ENCODE measurements at regions not wholly inside any gene's neighbourhood (a gene's known extent, or its start where the extent isn't known, plus 50 kb on each side); places are given as distances from the start of the nearest gene placed in this dataset.

- DNase-seq (ENCODE audit: low read depth in 2 of 2): no peak
Measured at GRCh38 chr21:18191139-18191538, 53.5 kb upstream of the CHODL start.

- no peak for DNase-seq (ENCODE audit: low read depth in 2 of 2)
Measured at GRCh38 chr21:18178509-18178908, 66.1 kb upstream of the CHODL start.

- DNase-seq (ENCODE audit: low read depth in 2 of 2): no peak
Measured at GRCh38 chr21:18174370-18174769, 70.3 kb upstream of the CHODL start.

- DNase-seq (ENCODE audit: low read depth in 2 of 2): no peak
Measured at GRCh38 chr21:18170829-18171228, 73.8 kb upstream of the CHODL start.

GRCh38 chr21:18170221-18170620 is 74.4 kb upstream of the CHODL start:
- DNase-seq (ENCODE audit: low read depth in 2 of 2): no peak

- DNase-seq (ENCODE audit: low read depth in 2 of 2): no peak
Measured at GRCh38 chr21:18168108-18168507, 76.5 kb upstream of the CHODL start.

GRCh38 chr21:18164933-18165332 is 79.7 kb upstream of the CHODL start:
- DNase-seq (ENCODE audit: low read depth in 2 of 2): no peak

- DNase-seq (ENCODE audit: low read depth in 2 of 2): no peak
Measured at GRCh38 chr21:18164483-18164882, 80.2 kb upstream of the CHODL start.

GRCh38 chr21:18163956-18164355 is 80.7 kb upstream of the CHODL start:
- DNase-seq (ENCODE audit: low read depth in 2 of 2): no peak

- DNase-seq (ENCODE audit: low read depth in 2 of 2): no peak
Measured at GRCh38 chr21:18161841-18162240, 82.8 kb upstream of the CHODL start.

- no peak for DNase-seq (ENCODE audit: low read depth in 2 of 2)
Measured at GRCh38 chr21:18157406-18157805, 87.2 kb upstream of the CHODL start.

GRCh38 chr21:18155508-18156193 is 89.0 kb upstream of the CHODL start:
- no peak for DNase-seq (ENCODE audit: low read depth in 2 of 2)

- DNase-seq (ENCODE audit: low read depth in 2 of 2): no peak
Measured at GRCh38 chr21:18153063-18153462, 91.6 kb upstream of the CHODL start.

GRCh38 chr21:18152371-18152770 is 92.3 kb upstream of the CHODL start:
- no peak for DNase-seq (ENCODE audit: low read depth in 2 of 2)

GRCh38 chr21:18151046-18151445 is 93.6 kb upstream of the CHODL start:
- no peak for DNase-seq (ENCODE audit: low read depth in 2 of 2)

GRCh38 chr21:18148401-18148800 is 96.2 kb upstream of the CHODL start:
- DNase-seq (ENCODE audit: low read depth in 2 of 2): no peak

- DNase-seq (ENCODE audit: low read depth in 2 of 2): no peak
Measured at GRCh38 chr21:18147678-18148077, 97.0 kb upstream of the CHODL start.

- no peak for DNase-seq (ENCODE audit: low read depth in 2 of 2)
Measured at GRCh38 chr21:18146820-18147219, 97.8 kb upstream of the CHODL start.

- DNase-seq (ENCODE audit: low read depth in 2 of 2): no peak
Measured at GRCh38 chr21:18144339-18144738, 100.3 kb upstream of the CHODL start.

GRCh38 chr21:18142655-18143054 is 102.0 kb upstream of the CHODL start:
- no peak for DNase-seq (ENCODE audit: low read depth in 2 of 2)

- DNase-seq (ENCODE audit: low read depth in 2 of 2): no peak
Measured at GRCh38 chr21:18138507-18138906, 106.1 kb upstream of the CHODL start.

GRCh38 chr21:18129526-18129925 is 115.1 kb upstream of the CHODL start:
- DNase-seq (ENCODE audit: low read depth in 2 of 2): no peak

- DNase-seq (ENCODE audit: low read depth in 2 of 2): no peak
Measured at GRCh38 chr21:18118566-18118965, 126.1 kb upstream of the CHODL start.

- DNase-seq (ENCODE audit: low read depth in 2 of 2): no peak
Measured at GRCh38 chr21:18117176-18117575, 127.5 kb upstream of the CHODL start.

All from stimulated activated CD8-positive, alpha-beta memory T cell treated with anti-CD3 and anti-CD28 coated beads, Interleukin-15, amount 100 ng/mL, for 4 hours (primary cell).